GM12878 (cell line): ENCODE measurements at regions not wholly inside any gene's neighbourhood (a gene's known extent, or its start where the extent isn't known, plus 50 kb on each side); places are given as distances from the start of the nearest gene placed in this dataset.

Experiments
- ATF2 ChIP-seq: IDR thresholded peaks from 2 replicates; pipeline ENCODE4 v1.6.1; 2012; ENCODE audit warnings: low read length, inconsistent platforms
- CBFB ChIP-seq: IDR thresholded peaks from 2 replicates; pipeline ENCODE4 v1.6.1; 2016; ENCODE audit warnings: antibody characterized with exemption, low read depth
- CREB1 ChIP-seq: IDR thresholded peaks from 2 replicates; pipeline ENCODE4 v1.6.1; 2012; ENCODE audit warnings: low read depth, mild to moderate bottlenecking, inconsistent platforms
- CREM ChIP-seq: IDR thresholded peaks from 2 replicates; pipeline ENCODE4 v1.6.1; 2014; ENCODE audit warnings: antibody characterized with exemption, low read depth
- CTCF ChIP-seq, 3 experiments: IDR thresholded peaks in 2 of 3; conservative IDR thresholded peaks in 1 of 3; 2 replicates each; pipeline ENCODE4 v1.5.1; 2011; ENCODE audit warnings: low read depth in 3 of 3, low read length in 3 of 3, mild to moderate bottlenecking in 3 of 3, control low read depth in 2 of 3, moderate library complexity in 2 of 3, inconsistent platforms in 1 of 3, mixed read lengths in 1 of 3; ENCODE audit not compliant: control insufficient read depth in 2 of 3, insufficient read depth in 1 of 3; ENCODE audit errors: extremely low read depth in 1 of 3
- EZH2 ChIP-seq: IDR thresholded peaks from 2 replicates; pipeline ENCODE4 v1.6.1; 2012; ENCODE audit warnings: low read depth, mild to moderate bottlenecking, control low read depth, inconsistent platforms, low read length, borderline replicate concordance; ENCODE audit not compliant: control insufficient read depth
- JUND ChIP-seq: IDR thresholded peaks from 2 replicates; pipeline ENCODE4 v1.6.1; 2012; ENCODE audit warnings: low read depth, mild to moderate bottlenecking, low read length, improper control_type of control experiment, moderate library complexity
- NFYB ChIP-seq: IDR thresholded peaks from 2 replicates; pipeline ENCODE4 v1.6.1; 2011; ENCODE audit warnings: low read depth, mild to moderate bottlenecking, low read length, improper control_type of control experiment, moderate library complexity; ENCODE audit not compliant: insufficient read depth
- RCOR1 ChIP-seq: conservative IDR thresholded peaks from 2 replicates; pipeline ENCODE4 v1.6.1; 2012; ENCODE audit warnings: low read depth, low read length, improper control_type of control experiment
- SMC3 ChIP-seq: IDR thresholded peaks from 2 replicates; pipeline ENCODE4 v1.6.1; 2011; ENCODE audit warnings: low read length, improper control_type of control experiment, borderline replicate concordance

- no peak for TF ChIP-seq CTCF (IDR thresholded peaks at IDR 0.05 in 2 of 3, conservative IDR thresholded peaks at IDR 0.05 in 1 of 3; ENCODE audit: control insufficient read depth in 2 of 3, extremely low read depth in 1 of 3, insufficient read depth in 1 of 3, low read depth in 3 of 3, low read length in 3 of 3)
- TF ChIP-seq CREM: no peak
- no peak for TF ChIP-seq NFYB
- no peak for TF ChIP-seq ATF2
- no peak for TF ChIP-seq SMC3
- TF ChIP-seq EZH2: no peak
- TF ChIP-seq RCOR1: no peak
- no peak for TF ChIP-seq CREB1
- no peak for TF ChIP-seq CBFB
- TF ChIP-seq JUND: no peak
Measured at GRCh38 chr6:126174697-126175096, 165.2 kb upstream of the CENPW start.
